ENCODE measurements at regions not wholly inside any gene's neighbourhood (a gene's known extent, or its start where the extent isn't known, plus 50 kb on each side); places are given as distances from the start of the nearest gene placed in this dataset.

GRCh38 chr3:22364851-22365250, 613.8 kb upstream of the ZNF385D start:
- no peak overlapping the region for H2BK15ac ChIP-seq (ENCODE audit: low read length)
- no peak overlapping the region for H3K18ac ChIP-seq (ENCODE audit: extremely low read depth, low read length)
- H2BK20ac ChIP-seq (ENCODE audit: low read length) = no peak overlapping the region
- no peak overlapping the region for H3K56ac ChIP-seq (replicated peaks; ENCODE audit: insufficient read length, low read depth, low read length)
- FAIRE-seq = no peak
- H3K23ac ChIP-seq (ENCODE audit: insufficient read length) = no peak overlapping the region
- no peak overlapping the region for H2BK5ac ChIP-seq (ENCODE audit: low read depth, low read length)
- TF ChIP-seq EZH2 (IDR thresholded peaks at IDR 0.05; ENCODE audit: low read depth, low read length, severe bottlenecking) (no peak), TEAD4 (IDR thresholded peaks at IDR 0.05; ENCODE audit: low read depth, low read length) (no peak), NRF1 (IDR thresholded peaks at IDR 0.05; ENCODE audit: low read depth, low read length) (no peak), HDAC2 (IDR thresholded peaks at IDR 0.05; ENCODE audit: borderline replicate concordance in 1 of 2, low read depth in 2 of 2, low read length in 2 of 2) (no peak), MAFK (IDR thresholded peaks at IDR 0.05; ENCODE audit: low read depth, low read length) (no peak), SP4 (IDR thresholded peaks at IDR 0.05; ENCODE audit: low read length) (no peak), CTCF (IDR thresholded peaks at IDR 0.05; ENCODE audit: control extremely low read depth in 1 of 3, insufficient read depth in 1 of 3, low read depth in 1 of 3, low read length in 3 of 3) (no peak), TAF7 (optimal IDR thresholded peaks at IDR 0.05; ENCODE audit: borderline replicate concordance, low read depth, low read length) (no peak), CEBPB (IDR thresholded peaks at IDR 0.05; ENCODE audit: low read depth, low read length) (no peak), SRF (IDR thresholded peaks at IDR 0.05; ENCODE audit: low read depth, low read length) (no peak), SIRT6 (IDR thresholded peaks at IDR 0.05; ENCODE audit: low read length) (no peak), MAX (IDR thresholded peaks at IDR 0.05) (no peak), SUZ12 (IDR thresholded peaks at IDR 0.05; ENCODE audit: low read length) (no peak)
- H3K9me3 ChIP-seq (ENCODE audit: insufficient read depth in 2 of 2, low read depth in 1 of 2, low read length in 1 of 2) = no peaks in the 10 kb centered on the region
- H2BK120ac ChIP-seq (replicated peaks; ENCODE audit: low read depth, low read length) = no peak overlapping the region
- no peak overlapping the region for H3K4ac ChIP-seq (replicated peaks; ENCODE audit: insufficient read length, low read depth, low read length)
- 97% methylated on average over 1 of the region's 1 CpG; no CpG with 5 or more reads in 1 of the 2 experiments for WGBS, 2 experiments (ENCODE audit: extremely low coverage in 1 of 2, insufficient coverage in 1 of 2, insufficient read length in 1 of 2, insufficient replicate concordance in 2 of 2, low coverage in 1 of 2, low lambda C conversion rate in 2 of 2, missing lambda C conversion rate in 1 of 2)
- H4K5ac ChIP-seq (ENCODE audit: insufficient read length, low read depth, low read length) = no peak overlapping the region
- no peak overlapping the region for H2BK12ac ChIP-seq (ENCODE audit: low read depth, low read length)
- H3K4me2 ChIP-seq (ENCODE audit: insufficient read depth in 1 of 2, low read depth in 2 of 2, low read length in 2 of 2) = no peak overlapping the region
- no peaks in the 10 kb centered on the region for H3K36me3 ChIP-seq (ENCODE audit: control insufficient read depth in 2 of 4, insufficient read depth in 4 of 4, low read length in 3 of 4)
- no peak overlapping the region for H3K4me3 ChIP-seq (ENCODE audit: extremely low read depth in 1 of 4, insufficient read depth in 2 of 4, low read depth in 3 of 4, low read length in 4 of 4)
- H3K4me1 ChIP-seq (replicated peaks in 1 of 4; ENCODE audit: control insufficient read depth in 3 of 4, insufficient read depth in 4 of 4, low read length in 3 of 4) = no peaks in the 10 kb centered on the region
- no peak overlapping the region for H4K8ac ChIP-seq (ENCODE audit: extremely low read depth, insufficient read depth, low read length)
- no peak overlapping the region for H2AK5ac ChIP-seq (ENCODE audit: low read depth, low read length)
- CTCF ChIA-PET (ENCODE audit: partially characterized antibody) = no interaction called here
- no peak for DNase-seq (ENCODE audit: low read depth in 1 of 2, low spot score in 2 of 2)
- H3K9ac ChIP-seq (replicated peaks in 1 of 4; ENCODE audit: extremely low read depth in 1 of 4, low read depth in 3 of 4, low read length in 3 of 4) = no peak overlapping the region
- H3K27ac ChIP-seq (ENCODE audit: low read depth, low read length) = no peak overlapping the region
- no peak overlapping the region for H4K91ac ChIP-seq (replicated peaks; ENCODE audit: insufficient read length, low read length)
- no peaks in the 10 kb centered on the region for H3K27me3 ChIP-seq (replicated peaks in 1 of 4; ENCODE audit: control insufficient read depth in 3 of 4, extremely low read depth in 1 of 4, insufficient read depth in 3 of 4, low read length in 3 of 4)
- no peaks in the 10 kb centered on the region for H3K79me2 ChIP-seq (ENCODE audit: control insufficient read depth in 1 of 2, insufficient read depth in 2 of 2, low read length in 2 of 2)
- no peaks in the 10 kb centered on the region for H3K79me1 ChIP-seq (ENCODE audit: low read depth, low read length)
- POLR2A ChIA-PET (ENCODE audit: partially characterized antibody) = no interaction called here
- H3K23me2 ChIP-seq (ENCODE audit: low read depth, low read length) = no peaks in the 10 kb centered on the region
- H4K20me1 ChIP-seq (replicated peaks in 1 of 2; ENCODE audit: control insufficient read depth in 1 of 2, insufficient read depth in 2 of 2, low read length in 2 of 2) = no peaks in the 10 kb centered on the region
- H2AFZ ChIP-seq (ENCODE audit: low read length) = no peak overlapping the region
- H3K14ac ChIP-seq (ENCODE audit: insufficient read length) = no peak overlapping the region

All from H1 (cell line).